Mammary epithelial cell (primary cell): ENCODE measurements at regions not wholly inside any gene's neighbourhood (a gene's known extent, or its start where the extent isn't known, plus 50 kb on each side); places are given as distances from the start of the nearest gene placed in this dataset.

Source experiments
- CTCF ChIP-seq, 2 donors: IDR thresholded peaks in 1 of 2; conservative IDR thresholded peaks in 1 of 2; 2 replicates each; pipeline ENCODE4 v1.5.1; 2011 to 2012; ENCODE audit warnings: inconsistent platforms in 2 of 2, low read length in 2 of 2, mild to moderate bottlenecking in 2 of 2, control low read depth in 1 of 2, low read depth in 1 of 2; ENCODE audit not compliant: insufficient read depth in 1 of 2; ENCODE audit errors: extremely low read depth in 1 of 2
- EZH2 ChIP-seq: IDR thresholded peaks from 2 replicates; pipeline ENCODE4 v1.6.1; 2012; ENCODE audit warnings: low read length, inconsistent platforms, borderline replicate concordance

- TF ChIP-seq CTCF (conservative IDR thresholded peaks at IDR 0.05 in 1 of 2, IDR thresholded peaks at IDR 0.05 in 1 of 2; ENCODE audit: extremely low read depth in 1 of 2, insufficient read depth in 1 of 2, low read depth in 1 of 2, low read length in 2 of 2) (no peak), EZH2 (no peak)
Measured at GRCh38 chr2:138365581-138365980, 136.0 kb upstream of the SPOPL start.
